ENCODE measurements at regions not wholly inside any gene's neighbourhood (a gene's known extent, or its start where the extent isn't known, plus 50 kb on each side); places are given as distances from the start of the nearest gene placed in this dataset.

DNA sequence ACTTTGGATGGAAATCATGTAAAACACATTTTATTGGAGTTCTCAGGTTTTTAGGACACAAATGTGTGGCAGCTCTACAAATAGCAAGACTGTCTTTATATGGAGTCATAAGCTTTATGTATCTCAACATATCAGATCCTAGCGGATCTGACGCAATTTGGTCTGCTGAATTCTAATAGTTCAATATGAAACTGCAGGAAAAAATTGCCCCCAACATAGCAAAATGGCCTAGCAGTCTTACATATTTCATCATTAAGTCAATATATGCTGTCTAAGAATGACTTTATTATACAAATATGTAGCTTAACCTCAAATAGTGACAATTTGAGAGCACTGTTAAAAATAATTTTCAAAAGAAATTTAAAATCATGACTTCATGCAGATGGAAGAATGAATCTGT is 244.3 kb downstream of the TAF11L14 start:
- H3K36me3 ChIP-seq (ENCODE audit: control insufficient read depth in 2 of 2, insufficient read depth in 1 of 2, low read length in 2 of 2), result no peaks in the 10 kb centered on the region
- TF ChIP-seq, protein P1, sequence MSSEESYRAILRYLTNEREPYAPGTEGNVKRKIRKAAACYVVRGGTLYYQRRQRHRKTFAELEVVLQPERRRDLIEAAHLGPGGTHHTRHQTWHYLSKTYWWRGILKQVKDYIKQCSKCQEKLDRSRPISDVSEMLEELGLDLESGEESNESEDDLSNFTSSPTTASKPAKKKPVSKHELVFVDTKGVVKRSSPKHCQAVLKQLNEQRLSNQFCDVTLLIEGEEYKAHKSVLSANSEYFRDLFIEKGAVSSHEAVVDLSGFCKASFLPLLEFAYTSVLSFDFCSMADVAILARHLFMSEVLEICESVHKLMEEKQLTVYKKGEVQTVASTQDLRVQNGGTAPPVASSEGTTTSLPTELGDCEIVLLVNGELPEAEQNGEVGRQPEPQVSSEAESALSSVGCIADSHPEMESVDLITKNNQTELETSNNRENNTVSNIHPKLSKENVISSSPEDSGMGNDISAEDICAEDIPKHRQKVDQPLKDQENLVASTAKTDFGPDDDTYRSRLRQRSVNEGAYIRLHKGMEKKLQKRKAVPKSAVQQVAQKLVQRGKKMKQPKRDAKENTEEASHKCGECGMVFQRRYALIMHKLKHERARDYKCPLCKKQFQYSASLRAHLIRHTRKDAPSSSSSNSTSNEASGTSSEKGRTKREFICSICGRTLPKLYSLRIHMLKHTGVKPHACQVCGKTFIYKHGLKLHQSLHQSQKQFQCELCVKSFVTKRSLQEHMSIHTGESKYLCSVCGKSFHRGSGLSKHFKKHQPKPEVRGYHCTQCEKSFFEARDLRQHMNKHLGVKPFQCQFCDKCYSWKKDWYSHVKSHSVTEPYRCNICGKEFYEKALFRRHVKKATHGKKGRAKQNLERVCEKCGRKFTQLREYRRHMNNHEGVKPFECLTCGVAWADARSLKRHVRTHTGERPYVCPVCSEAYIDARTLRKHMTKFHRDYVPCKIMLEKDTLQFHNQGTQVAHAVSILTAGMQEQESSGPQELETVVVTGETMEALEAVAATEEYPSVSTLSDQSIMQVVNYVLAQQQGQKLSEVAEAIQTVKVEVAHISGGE (tag by site-specific recombination; conservative IDR thresholded peaks at IDR 0.05; ENCODE audit: low read depth), result no peak
- no peak for TF ChIP-seq TRIM28 (IDR thresholded peaks at IDR 0.05; ENCODE audit: borderline replicate concordance, low read length)
- no peak for TF ChIP-seq ZFP3 (tag by site-specific recombination; IDR thresholded peaks at IDR 0.05; ENCODE audit: low read depth)
- TF ChIP-seq ZNF19 (tag by site-specific recombination; IDR thresholded peaks at IDR 0.05; ENCODE audit: low read depth), result no peak
- no peak for TF ChIP-seq EGR2 (tag by site-specific recombination; IDR thresholded peaks at IDR 0.05; ENCODE audit: low read depth)
- TF ChIP-seq, protein P2, sequence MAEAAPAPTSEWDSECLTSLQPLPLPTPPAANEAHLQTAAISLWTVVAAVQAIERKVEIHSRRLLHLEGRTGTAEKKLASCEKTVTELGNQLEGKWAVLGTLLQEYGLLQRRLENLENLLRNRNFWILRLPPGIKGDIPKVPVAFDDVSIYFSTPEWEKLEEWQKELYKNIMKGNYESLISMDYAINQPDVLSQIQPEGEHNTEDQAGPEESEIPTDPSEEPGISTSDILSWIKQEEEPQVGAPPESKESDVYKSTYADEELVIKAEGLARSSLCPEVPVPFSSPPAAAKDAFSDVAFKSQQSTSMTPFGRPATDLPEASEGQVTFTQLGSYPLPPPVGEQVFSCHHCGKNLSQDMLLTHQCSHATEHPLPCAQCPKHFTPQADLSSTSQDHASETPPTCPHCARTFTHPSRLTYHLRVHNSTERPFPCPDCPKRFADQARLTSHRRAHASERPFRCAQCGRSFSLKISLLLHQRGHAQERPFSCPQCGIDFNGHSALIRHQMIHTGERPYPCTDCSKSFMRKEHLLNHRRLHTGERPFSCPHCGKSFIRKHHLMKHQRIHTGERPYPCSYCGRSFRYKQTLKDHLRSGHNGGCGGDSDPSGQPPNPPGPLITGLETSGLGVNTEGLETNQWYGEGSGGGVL (tag by site-specific recombination; IDR thresholded peaks at IDR 0.05), result no peak
- TF ChIP-seq HOXD13 (CRISPR knock-in tag; IDR thresholded peaks at IDR 0.05; ENCODE audit: borderline replicate concordance), result no peak
- no peak for TF ChIP-seq ZNF624 (tag by site-specific recombination; IDR thresholded peaks at IDR 0.05)
- TF ChIP-seq, protein P3, sequence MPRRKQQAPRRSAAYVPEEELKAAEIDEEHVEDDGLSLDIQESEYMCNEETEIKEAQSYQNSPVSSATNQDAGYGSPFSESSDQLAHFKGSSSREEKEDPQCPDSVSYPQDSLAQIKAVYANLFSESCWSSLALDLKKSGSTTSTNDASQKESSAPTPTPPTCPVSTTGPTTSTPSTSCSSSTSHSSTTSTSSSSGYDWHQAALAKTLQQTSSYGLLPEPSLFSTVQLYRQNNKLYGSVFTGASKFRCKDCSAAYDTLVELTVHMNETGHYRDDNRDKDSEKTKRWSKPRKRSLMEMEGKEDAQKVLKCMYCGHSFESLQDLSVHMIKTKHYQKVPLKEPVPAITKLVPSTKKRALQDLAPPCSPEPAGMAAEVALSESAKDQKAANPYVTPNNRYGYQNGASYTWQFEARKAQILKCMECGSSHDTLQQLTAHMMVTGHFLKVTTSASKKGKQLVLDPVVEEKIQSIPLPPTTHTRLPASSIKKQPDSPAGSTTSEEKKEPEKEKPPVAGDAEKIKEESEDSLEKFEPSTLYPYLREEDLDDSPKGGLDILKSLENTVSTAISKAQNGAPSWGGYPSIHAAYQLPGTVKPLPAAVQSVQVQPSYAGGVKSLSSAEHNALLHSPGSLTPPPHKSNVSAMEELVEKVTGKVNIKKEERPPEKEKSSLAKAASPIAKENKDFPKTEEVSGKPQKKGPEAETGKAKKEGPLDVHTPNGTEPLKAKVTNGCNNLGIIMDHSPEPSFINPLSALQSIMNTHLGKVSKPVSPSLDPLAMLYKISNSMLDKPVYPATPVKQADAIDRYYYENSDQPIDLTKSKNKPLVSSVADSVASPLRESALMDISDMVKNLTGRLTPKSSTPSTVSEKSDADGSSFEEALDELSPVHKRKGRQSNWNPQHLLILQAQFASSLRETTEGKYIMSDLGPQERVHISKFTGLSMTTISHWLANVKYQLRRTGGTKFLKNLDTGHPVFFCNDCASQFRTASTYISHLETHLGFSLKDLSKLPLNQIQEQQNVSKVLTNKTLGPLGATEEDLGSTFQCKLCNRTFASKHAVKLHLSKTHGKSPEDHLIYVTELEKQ (tag by site-specific recombination; IDR thresholded peaks at IDR 0.05; ENCODE audit: borderline replicate concordance), result no peak
- TF ChIP-seq OSR2 (tag by site-specific recombination; IDR thresholded peaks at IDR 0.05), result no peak
- no peak for TF ChIP-seq FEZF1 (tag by site-specific recombination; IDR thresholded peaks at IDR 0.05)
- TF ChIP-seq SALL2 (tag by site-specific recombination; IDR thresholded peaks at IDR 0.05; ENCODE audit: borderline replicate concordance), result no peak
- TF ChIP-seq, protein P4, sequence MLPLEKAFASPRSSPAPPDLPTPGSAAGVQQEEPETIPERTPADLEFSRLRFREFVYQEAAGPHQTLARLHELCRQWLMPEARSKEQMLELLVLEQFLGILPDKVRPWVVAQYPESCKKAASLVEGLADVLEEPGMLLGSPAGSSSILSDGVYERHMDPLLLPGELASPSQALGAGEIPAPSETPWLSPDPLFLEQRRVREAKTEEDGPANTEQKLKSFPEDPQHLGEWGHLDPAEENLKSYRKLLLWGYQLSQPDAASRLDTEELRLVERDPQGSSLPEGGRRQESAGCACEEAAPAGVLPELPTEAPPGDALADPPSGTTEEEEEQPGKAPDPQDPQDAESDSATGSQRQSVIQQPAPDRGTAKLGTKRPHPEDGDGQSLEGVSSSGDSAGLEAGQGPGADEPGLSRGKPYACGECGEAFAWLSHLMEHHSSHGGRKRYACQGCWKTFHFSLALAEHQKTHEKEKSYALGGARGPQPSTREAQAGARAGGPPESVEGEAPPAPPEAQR (tag by site-specific recombination; IDR thresholded peaks at IDR 0.05), result no peak
- no peak for TF ChIP-seq SP7 (tag by site-specific recombination; IDR thresholded peaks at IDR 0.05)
- TF ChIP-seq ZBTB7A (tag by site-specific recombination; IDR thresholded peaks at IDR 0.05; ENCODE audit: low read depth), result no peak
- TF ChIP-seq, protein P5, sequence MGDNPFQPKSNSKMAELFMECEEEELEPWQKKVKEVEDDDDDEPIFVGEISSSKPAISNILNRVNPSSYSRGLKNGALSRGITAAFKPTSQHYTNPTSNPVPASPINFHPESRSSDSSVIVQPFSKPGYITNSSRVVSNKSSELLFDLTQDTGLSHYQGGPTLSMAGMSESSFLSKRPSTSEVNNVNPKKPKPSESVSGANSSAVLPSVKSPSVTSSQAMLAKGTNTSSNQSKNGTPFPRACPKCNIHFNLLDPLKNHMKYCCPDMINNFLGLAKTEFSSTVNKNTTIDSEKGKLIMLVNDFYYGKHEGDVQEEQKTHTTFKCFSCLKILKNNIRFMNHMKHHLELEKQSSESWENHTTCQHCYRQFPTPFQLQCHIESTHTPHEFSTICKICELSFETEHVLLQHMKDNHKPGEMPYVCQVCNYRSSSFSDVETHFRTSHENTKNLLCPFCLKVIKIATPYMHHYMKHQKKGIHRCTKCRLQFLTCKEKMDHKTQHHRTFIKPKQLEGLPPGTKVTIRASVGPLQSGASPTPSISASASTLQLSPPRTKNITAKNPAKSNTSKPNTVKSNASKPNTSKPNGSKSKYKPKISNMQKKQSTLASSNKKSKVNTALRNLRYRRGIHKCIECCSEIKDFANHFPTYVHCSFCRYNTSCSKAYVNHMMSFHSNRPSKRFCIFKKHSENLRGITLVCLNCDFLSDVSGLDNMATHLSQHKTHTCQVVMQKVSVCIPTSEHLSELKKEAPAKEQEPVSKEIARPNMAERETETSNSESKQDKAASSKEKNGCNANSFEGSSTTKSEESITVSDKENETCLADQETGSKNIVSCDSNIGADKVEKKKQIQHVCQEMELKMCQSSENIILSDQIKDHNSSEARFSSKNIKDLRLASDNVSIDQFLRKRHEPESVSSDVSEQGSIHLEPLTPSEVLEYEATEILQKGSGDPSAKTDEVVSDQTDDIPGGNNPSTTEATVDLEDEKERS (tag by site-specific recombination; IDR thresholded peaks at IDR 0.05), result no peak
- TF ChIP-seq ZBTB17 (tag by site-specific recombination; IDR thresholded peaks at IDR 0.05), result no peak
- no peak for TF ChIP-seq ZNF670 (tag by site-specific recombination; IDR thresholded peaks at IDR 0.05; ENCODE audit: low read depth)
- no peaks in the 10 kb centered on the region for H3K4me1 ChIP-seq (ENCODE audit: control insufficient read depth, insufficient read depth, low read length)
- POLR2A ChIA-PET, result no interaction called here
- CTCF ChIA-PET, result interaction anchor here (0.7 kb wide), 1 partner anchor 1921 kb away, joined by 3 read pairs; no protein-coding TSS in a partner anchor
- no peaks in the 10 kb centered on the region for H3K9me3 ChIP-seq (ENCODE audit: control insufficient read depth, insufficient read depth, low read depth, low read length)
- no peak overlapping the region for H3K27ac ChIP-seq (ENCODE audit: extremely low read depth, low read depth, low read length)
- H3K4me3 ChIP-seq (ENCODE audit: low read depth, low read length), result no peak overlapping the region

Data from HEK293 (cell line).